SK-N-SH treated with all-trans-retinoic acid at 6 μM for 48 hours (cell line): ENCODE measurements at regions not wholly inside any gene's neighbourhood (a gene's known extent, or its start where the extent isn't known, plus 50 kb on each side); places are given as distances from the start of the nearest gene placed in this dataset.

ENCODE experiments used
- ARNTL ChIP-seq: fragments of 450-650 bp; formaldehyde crosslinking; IDR thresholded peaks from 2 replicates; pipeline ENCODE4 v1.5.0; 2020; ENCODE audit warnings: low read depth, mild to moderate bottlenecking, moderate library complexity, borderline replicate concordance
- CREB5 ChIP-seq: fragments of 250-450 bp; sonication (Bioruptor Pico); IDR thresholded peaks from 2 replicates; pipeline ENCODE4 v1.5.1; 2020; ENCODE audit warnings: low read depth, mild to moderate bottlenecking, moderate library complexity
- CSRNP3 ChIP-seq: fragments of 250-450 bp; sonication (Bioruptor Pico); IDR thresholded peaks from 2 replicates; pipeline ENCODE4 v1.5.1; 2021; ENCODE audit warnings: mild to moderate bottlenecking, moderate library complexity
- ESRRG ChIP-seq: fragments of 250-450 bp; sonication (Bioruptor Pico); IDR thresholded peaks from 2 replicates; pipeline ENCODE4 v1.6.1; 2021; ENCODE audit warnings: mild to moderate bottlenecking
- GLIS3 ChIP-seq: fragments of 250-450 bp; sonication (Bioruptor Pico); IDR thresholded peaks from 2 replicates; pipeline ENCODE4 v1.5.0; 2020; ENCODE audit warnings: mild to moderate bottlenecking, moderate library complexity
- ISL1 ChIP-seq: fragments of 250-450 bp; sonication (Bioruptor Pico); IDR thresholded peaks from 2 replicates; pipeline ENCODE4 v2.1.2; 2022; ENCODE audit warnings: mild to moderate bottlenecking, moderate library complexity
- OSR1 ChIP-seq: fragments of 250-450 bp; sonication (Bioruptor Pico); IDR thresholded peaks from 2 replicates; pipeline ENCODE4 v1.8.0; 2022; ENCODE audit warnings: moderate library complexity, mild to moderate bottlenecking, inconsistent platforms
- PPARA ChIP-seq: fragments of 250-450 bp; sonication (Bioruptor Pico); IDR thresholded peaks from 2 replicates; pipeline ENCODE4 v1.5.0; 2020; ENCODE audit warnings: mild to moderate bottlenecking, borderline replicate concordance
- RARB ChIP-seq: fragments of 250-450 bp; sonication (Bioruptor Pico); IDR thresholded peaks from 2 replicates; pipeline ENCODE4 v1.8.0; 2021; ENCODE audit warnings: mild to moderate bottlenecking, moderate library complexity
- TOX ChIP-seq: fragments of 250-450 bp; sonication (Bioruptor Pico); IDR thresholded peaks from 2 replicates; pipeline ENCODE4 v1.8.0; 2021; ENCODE audit warnings: mild to moderate bottlenecking, moderate library complexity, borderline replicate concordance
- TSHZ2 ChIP-seq: fragments of 250-450 bp; sonication (Bioruptor Pico); IDR thresholded peaks from 2 replicates; pipeline ENCODE4 v1.5.0; 2020; ENCODE audit warnings: mild to moderate bottlenecking, moderate library complexity
- ZFP30 ChIP-seq: fragments of 450-650 bp; formaldehyde crosslinking; IDR thresholded peaks from 2 replicates; pipeline ENCODE4 v1.5.0; 2022; ENCODE audit warnings: mild to moderate bottlenecking, moderate library complexity
- ZNF8 ChIP-seq: fragments of 450-650 bp; formaldehyde crosslinking; IDR thresholded peaks from 2 replicates; pipeline ENCODE4 v1.5.0; 2020; ENCODE audit warnings: mild to moderate bottlenecking, moderate library complexity
- TF ChIP-seq, protein P1 (sequence below): fragments of 250-450 bp; sonication (Bioruptor Pico); IDR thresholded peaks from 2 replicates; pipeline ENCODE4 v1.8.0; 2020; ENCODE audit warnings: mild to moderate bottlenecking, moderate library complexity, borderline replicate concordance

GRCh38 chr7:67807826-67808225 lies 811.2 kb downstream of the TYW1 start:
- TF ChIP-seq PPARA (no peak), OSR1 (no peak), ZFP30 (CRISPR knock-in tag) (no peak), CREB5 (CRISPR knock-in tag) (no peak), ESRRG (CRISPR knock-in tag) (no peak), ZNF8 (no peak), ARNTL (CRISPR knock-in tag) (no peak), TOX (CRISPR knock-in tag) (no peak), RARB (no peak), ISL1 (CRISPR knock-in tag) (no peak), TSHZ2 (no peak), CSRNP3 (CRISPR knock-in tag) (no peak), GLIS3 (CRISPR knock-in tag) (no peak)
- TF ChIP-seq, protein P1, sequence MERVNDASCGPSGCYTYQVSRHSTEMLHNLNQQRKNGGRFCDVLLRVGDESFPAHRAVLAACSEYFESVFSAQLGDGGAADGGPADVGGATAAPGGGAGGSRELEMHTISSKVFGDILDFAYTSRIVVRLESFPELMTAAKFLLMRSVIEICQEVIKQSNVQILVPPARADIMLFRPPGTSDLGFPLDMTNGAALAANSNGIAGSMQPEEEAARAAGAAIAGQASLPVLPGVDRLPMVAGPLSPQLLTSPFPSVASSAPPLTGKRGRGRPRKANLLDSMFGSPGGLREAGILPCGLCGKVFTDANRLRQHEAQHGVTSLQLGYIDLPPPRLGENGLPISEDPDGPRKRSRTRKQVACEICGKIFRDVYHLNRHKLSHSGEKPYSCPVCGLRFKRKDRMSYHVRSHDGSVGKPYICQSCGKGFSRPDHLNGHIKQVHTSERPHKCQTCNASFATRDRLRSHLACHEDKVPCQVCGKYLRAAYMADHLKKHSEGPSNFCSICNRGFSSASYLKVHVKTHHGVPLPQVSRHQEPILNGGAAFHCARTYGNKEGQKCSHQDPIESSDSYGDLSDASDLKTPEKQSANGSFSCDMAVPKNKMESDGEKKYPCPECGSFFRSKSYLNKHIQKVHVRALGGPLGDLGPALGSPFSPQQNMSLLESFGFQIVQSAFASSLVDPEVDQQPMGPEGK (CRISPR knock-in tag), result no peak
